ENCODE measurements at regions not wholly inside any gene's neighbourhood (a gene's known extent, or its start where the extent isn't known, plus 50 kb on each side); places are given as distances from the start of the nearest gene placed in this dataset.

GRCh38 chr11:86135319-86135714 lies 66.4 kb upstream of the PICALM start:
- no peak for TF ChIP-seq SIN3A (IDR thresholded peaks at IDR 0.05; ENCODE audit: borderline replicate concordance, insufficient read depth, low read depth, low read length)
- TF ChIP-seq, protein P1, sequence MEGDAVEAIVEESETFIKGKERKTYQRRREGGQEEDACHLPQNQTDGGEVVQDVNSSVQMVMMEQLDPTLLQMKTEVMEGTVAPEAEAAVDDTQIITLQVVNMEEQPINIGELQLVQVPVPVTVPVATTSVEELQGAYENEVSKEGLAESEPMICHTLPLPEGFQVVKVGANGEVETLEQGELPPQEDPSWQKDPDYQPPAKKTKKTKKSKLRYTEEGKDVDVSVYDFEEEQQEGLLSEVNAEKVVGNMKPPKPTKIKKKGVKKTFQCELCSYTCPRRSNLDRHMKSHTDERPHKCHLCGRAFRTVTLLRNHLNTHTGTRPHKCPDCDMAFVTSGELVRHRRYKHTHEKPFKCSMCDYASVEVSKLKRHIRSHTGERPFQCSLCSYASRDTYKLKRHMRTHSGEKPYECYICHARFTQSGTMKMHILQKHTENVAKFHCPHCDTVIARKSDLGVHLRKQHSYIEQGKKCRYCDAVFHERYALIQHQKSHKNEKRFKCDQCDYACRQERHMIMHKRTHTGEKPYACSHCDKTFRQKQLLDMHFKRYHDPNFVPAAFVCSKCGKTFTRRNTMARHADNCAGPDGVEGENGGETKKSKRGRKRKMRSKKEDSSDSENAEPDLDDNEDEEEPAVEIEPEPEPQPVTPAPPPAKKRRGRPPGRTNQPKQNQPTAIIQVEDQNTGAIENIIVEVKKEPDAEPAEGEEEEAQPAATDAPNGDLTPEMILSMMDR (IDR thresholded peaks at IDR 0.05), result no peak
- no peak for TF ChIP-seq TCF7L2 (IDR thresholded peaks at IDR 0.05; ENCODE audit: low read depth, low read length)
- no peak for TF ChIP-seq POLR2AphosphoS5 (IDR thresholded peaks at IDR 0.05; ENCODE audit: low read depth, low read length)

Data from Panc1 (cell line).